Smooth muscle cell (in vitro differentiated cells): ENCODE measurements at regions not wholly inside any gene's neighbourhood (a gene's known extent, or its start where the extent isn't known, plus 50 kb on each side); places are given as distances from the start of the nearest gene placed in this dataset.

Experiments
- DNase-seq: peaks from one replicate; lab custom pipeline; 2025; ENCODE audit not compliant: unreplicated experiment; lab: John Stamatoyannopoulos, UW
- H2AFZ ChIP-seq: fragments of 200-600 bp; sonication (generic); 2 replicates; pipeline ENCODE4 v1.6.0; 2016; ENCODE audit warnings: antibody characterized with exemption, low read depth, mild to moderate bottlenecking
- H3F3A ChIP-seq: fragments of 200-600 bp; sonication (generic); 2 replicates; pipeline ENCODE4 v1.6.0; 2017; ENCODE audit warnings: antibody characterized with exemption, low read depth
- H3K27ac ChIP-seq: fragments of 200-600 bp; sonication (generic); 2 replicates; pipeline ENCODE4 v1.5.1; 2016; ENCODE audit warnings: low read depth, mild to moderate bottlenecking
- H3K27me3 ChIP-seq: fragments of 200-600 bp; sonication (generic); 2 replicates; pipeline ENCODE4 v1.6.1; 2016; ENCODE audit warnings: low read depth, mild to moderate bottlenecking
- H3K36me3 ChIP-seq: fragments of 200-600 bp; sonication (generic); 2 replicates; pipeline ENCODE4 v1.5.1; 2016; ENCODE audit warnings: low read depth
- H3K4me1 ChIP-seq: fragments of 200-600 bp; sonication (generic); 2 replicates; pipeline ENCODE4 v1.5.1; 2016; ENCODE audit warnings: low read depth
- H3K4me2 ChIP-seq: fragments of 200-600 bp; sonication (generic); 2 replicates; pipeline ENCODE4 v1.6.0; 2016; ENCODE audit warnings: mild to moderate bottlenecking
- H3K4me3 ChIP-seq: fragments of 200-600 bp; sonication (generic); 2 replicates; pipeline ENCODE4 v1.5.1; 2016; ENCODE audit warnings: mild to moderate bottlenecking
- H3K79me2 ChIP-seq: fragments of 200-600 bp; sonication (generic); 2 replicates; pipeline ENCODE4 v1.6.0; 2016; ENCODE audit warnings: low read depth, mild to moderate bottlenecking
- H3K9ac ChIP-seq: fragments of 200-600 bp; sonication (generic); 2 replicates; pipeline ENCODE4 v1.6.0; 2016; ENCODE audit warnings: low read depth
- H3K9me3 ChIP-seq: fragments of 200-600 bp; sonication (generic); replicated peaks from 2 replicates; pipeline ENCODE4 v1.5.1; 2016; ENCODE audit warnings: low read depth
- H4K20me1 ChIP-seq: fragments of 200-600 bp; sonication (generic); 2 replicates; pipeline ENCODE4 v1.6.0; 2016; ENCODE audit warnings: low read depth
- WGBS: methylation state at CpG from one replicate; pipeline ENCODE4 v1.1.7; 2016; ENCODE audit warnings: low lambda C conversion rate; 5-methylcytosine and 5-hydroxymethylcytosine counted together
- TF ChIP-seq, protein P1 (sequence below): fragments of 200-600 bp; sonication (generic); IDR thresholded peaks from 2 replicates; pipeline ENCODE4 v1.5.1; 2017; ENCODE audit warnings: borderline replicate concordance, mild to moderate bottlenecking, antibody characterized with exemption; ENCODE audit not compliant: insufficient read depth, poor library complexity, severe bottlenecking

DNA sequence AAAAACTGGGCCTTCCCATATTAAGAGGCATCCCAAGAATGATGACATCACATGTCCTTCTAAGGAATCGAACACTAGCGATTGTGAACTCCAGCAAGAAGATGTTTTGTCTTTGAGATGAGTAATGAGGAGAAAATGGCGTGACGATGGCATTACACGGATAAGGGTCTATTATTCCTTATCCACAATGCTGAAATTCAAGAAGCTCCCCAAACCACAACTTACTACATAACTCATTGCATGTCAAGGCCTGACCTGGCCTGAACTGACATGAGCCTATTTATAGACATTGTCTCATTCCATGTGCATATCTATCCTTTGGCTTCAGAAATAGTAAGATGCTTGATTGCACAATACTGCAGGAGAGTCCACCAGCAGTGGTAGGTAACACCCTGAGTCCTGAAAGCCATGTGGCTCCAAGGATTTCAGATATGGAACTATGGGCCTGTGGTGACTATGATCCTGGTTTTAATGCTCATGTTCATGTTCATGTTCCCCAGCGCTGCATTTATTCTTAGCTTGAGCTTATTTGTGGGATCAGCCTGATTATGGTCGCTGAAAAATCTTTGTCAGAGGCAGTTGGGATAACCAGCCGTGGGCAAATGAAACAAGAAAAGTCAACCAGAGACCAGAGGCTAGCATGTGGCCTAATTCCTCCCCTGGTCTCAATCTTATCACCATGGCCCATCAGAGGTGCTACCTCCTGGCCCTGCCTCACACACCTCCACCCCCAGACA lies 183.2 kb upstream of the JARID2 start:
- no peaks in the 10 kb centered on the region for H4K20me1 ChIP-seq
- H3K27me3 ChIP-seq, result no peaks in the 10 kb centered on the region
- no peaks in the 10 kb centered on the region for H3K36me3 ChIP-seq
- H3K4me1 ChIP-seq, result peaks cover 8% of the 10 kb centered on the region
- 89% methylated on average over 8 of the region's 8 CpGs for WGBS
- no peak for DNase-seq
- peak overlapping the region; percentile 9 for H3K27ac ChIP-seq
- no peaks in the 10 kb centered on the region for H3K9me3 ChIP-seq
- H3K9ac ChIP-seq, result no peak overlapping the region
- TF ChIP-seq, protein P1, sequence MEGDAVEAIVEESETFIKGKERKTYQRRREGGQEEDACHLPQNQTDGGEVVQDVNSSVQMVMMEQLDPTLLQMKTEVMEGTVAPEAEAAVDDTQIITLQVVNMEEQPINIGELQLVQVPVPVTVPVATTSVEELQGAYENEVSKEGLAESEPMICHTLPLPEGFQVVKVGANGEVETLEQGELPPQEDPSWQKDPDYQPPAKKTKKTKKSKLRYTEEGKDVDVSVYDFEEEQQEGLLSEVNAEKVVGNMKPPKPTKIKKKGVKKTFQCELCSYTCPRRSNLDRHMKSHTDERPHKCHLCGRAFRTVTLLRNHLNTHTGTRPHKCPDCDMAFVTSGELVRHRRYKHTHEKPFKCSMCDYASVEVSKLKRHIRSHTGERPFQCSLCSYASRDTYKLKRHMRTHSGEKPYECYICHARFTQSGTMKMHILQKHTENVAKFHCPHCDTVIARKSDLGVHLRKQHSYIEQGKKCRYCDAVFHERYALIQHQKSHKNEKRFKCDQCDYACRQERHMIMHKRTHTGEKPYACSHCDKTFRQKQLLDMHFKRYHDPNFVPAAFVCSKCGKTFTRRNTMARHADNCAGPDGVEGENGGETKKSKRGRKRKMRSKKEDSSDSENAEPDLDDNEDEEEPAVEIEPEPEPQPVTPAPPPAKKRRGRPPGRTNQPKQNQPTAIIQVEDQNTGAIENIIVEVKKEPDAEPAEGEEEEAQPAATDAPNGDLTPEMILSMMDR, result no peak
- peaks cover 17% of the 10 kb centered on the region for H3F3A ChIP-seq
- no peak overlapping the region for H3K4me3 ChIP-seq
- no peak overlapping the region for H2AFZ ChIP-seq
- H3K4me2 ChIP-seq, result no peak overlapping the region
- H3K79me2 ChIP-seq, result no peaks in the 10 kb centered on the region

DNA sequence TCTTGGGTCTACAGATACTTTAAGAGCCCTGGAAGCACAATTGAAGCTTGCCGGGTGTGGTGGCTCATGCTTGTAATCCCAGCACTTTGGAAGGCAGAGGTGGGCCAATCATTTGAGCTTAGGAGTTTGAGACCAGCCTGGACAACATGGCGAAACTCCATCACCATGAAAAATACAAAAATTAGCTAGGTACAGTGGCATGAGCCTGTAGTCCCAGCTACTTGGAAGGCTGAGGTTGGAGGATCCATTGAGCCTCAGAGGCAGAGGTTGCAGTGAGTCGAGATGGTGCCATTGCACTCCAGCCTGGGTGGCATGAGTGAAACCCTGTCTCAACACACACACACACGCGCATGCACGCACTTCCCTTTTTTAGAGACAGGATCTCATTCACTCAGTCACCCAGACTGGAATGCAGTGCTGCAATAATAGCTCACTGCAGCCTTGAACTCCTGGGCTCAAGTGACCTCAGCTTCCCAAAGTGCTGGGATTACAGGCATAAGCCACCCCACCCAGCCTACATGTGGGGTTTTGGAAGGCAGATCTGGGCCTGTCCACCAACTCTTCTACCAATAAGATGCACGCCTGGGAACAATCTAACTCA lies 182.5 kb upstream of the JARID2 start:
- Histone ChIP-seq H2AFZ (no peak overlapping the region), H3K4me1 (peaks cover 8% of the 10 kb centered on the region), H3K27me3 (no peaks in the 10 kb centered on the region), H3K9me3 (no peaks in the 10 kb centered on the region), H3K4me2 (no peak overlapping the region), H3F3A (peaks cover 17% of the 10 kb centered on the region), H4K20me1 (no peaks in the 10 kb centered on the region), H3K79me2 (no peaks in the 10 kb centered on the region), H3K27ac (peak overlapping the region; percentile 9), H3K9ac (no peak overlapping the region), H3K36me3 (no peaks in the 10 kb centered on the region), H3K4me3 (no peak overlapping the region)
- TF ChIP-seq, protein P1, result no peak
- WGBS, result 91% methylated on average over 7 of the region's 7 CpGs
- DNase-seq, result no peak

DNA sequence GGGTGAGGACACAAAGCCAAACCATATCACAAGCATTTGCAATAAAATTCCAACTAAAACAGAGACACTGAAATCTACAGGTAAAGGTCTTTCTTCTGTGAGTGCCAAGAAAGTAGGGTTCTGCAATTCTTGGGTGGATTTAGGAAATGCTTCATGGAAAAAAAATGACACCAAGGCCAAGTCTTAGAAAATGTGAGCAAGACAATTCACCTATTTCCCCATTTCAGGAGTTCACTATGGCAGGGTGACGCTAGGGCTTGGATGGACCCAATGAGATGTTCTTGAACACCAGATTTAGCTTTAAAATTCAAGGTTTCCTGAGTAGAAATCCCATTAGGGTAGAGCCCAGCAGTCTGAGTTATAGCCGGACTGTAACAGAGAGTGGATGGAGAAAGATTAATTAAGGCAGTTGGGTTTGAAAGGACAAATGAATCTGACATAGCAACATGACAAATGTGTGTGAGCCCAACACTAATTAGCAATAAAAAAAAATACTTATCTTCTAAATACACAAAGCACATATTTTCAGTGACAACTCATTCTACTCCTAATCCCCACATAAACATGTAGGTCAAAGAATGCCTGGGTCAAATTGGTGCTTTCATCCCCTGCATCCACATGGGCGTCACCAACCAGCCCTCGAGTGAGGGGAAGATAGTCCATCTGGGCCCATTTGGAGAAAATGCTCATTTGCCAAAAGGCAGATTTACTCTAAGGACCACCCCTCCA lies 180.4 kb upstream of the JARID2 start:
- DNase-seq, result no peak
- WGBS, result 34% methylated on average over 4 of the region's 4 CpGs
- H3K27ac ChIP-seq, result peak overlapping the region; percentile 80
- H2AFZ ChIP-seq, result no peak overlapping the region
- no peaks in the 10 kb centered on the region for H4K20me1 ChIP-seq
- H3K4me2 ChIP-seq, result peak overlapping the region; percentile 60
- no peaks in the 10 kb centered on the region for H3K9me3 ChIP-seq
- H3K27me3 ChIP-seq, result no peaks in the 10 kb centered on the region
- TF ChIP-seq, protein P1, result no peak
- H3K36me3 ChIP-seq, result no peaks in the 10 kb centered on the region
- H3K4me3 ChIP-seq, result no peak overlapping the region
- H3K9ac ChIP-seq, result no peak overlapping the region
- H3F3A ChIP-seq, result peaks cover 17% of the 10 kb centered on the region
- peaks cover 8% of the 10 kb centered on the region for H3K4me1 ChIP-seq
- H3K79me2 ChIP-seq, result no peaks in the 10 kb centered on the region
